ENCODE measurements at regions not wholly inside any gene's neighbourhood (a gene's known extent, or its start where the extent isn't known, plus 50 kb on each side); places are given as distances from the start of the nearest gene placed in this dataset.
A peak's percentile ranks its signal among the peaks of the same experiment; 100 is the strongest.

GRCh38 chr10:10780746-10781145, 236.9 kb upstream of the CELF2 start:
- H3K27ac ChIP-seq (ENCODE audit: low read depth, low read length): no peak overlapping the region
- WGBS, 3 donors: 75 to 85% (median 80%) methylated on average over 3 of the region's 3 CpGs

- no peak overlapping the region for H3K27ac ChIP-seq (ENCODE audit: low read depth, low read length)
- 77 to 90% (median 88%) methylated on average over 5 of the region's 5 CpGs for WGBS, 3 donors
These were observed 235.1 kb upstream of the CELF2 start for GRCh38 chr10:10782603-10783002.

GRCh38 chr10:10785627-10786026, 232.0 kb upstream of the CELF2 start:
- H3K27ac ChIP-seq (ENCODE audit: low read depth, low read length): no peak overlapping the region

GRCh38 chr10:10786109-10787090, 231.3 kb upstream of the CELF2 start:
- WGBS, 3 donors: 58 to 75% (median 62%) methylated on average over 7 of the region's 7 CpGs
- H3K27ac ChIP-seq (ENCODE audit: low read depth, low read length): no peak overlapping the region

GRCh38 chr10:10787586-10787985, 230.1 kb upstream of the CELF2 start:
- H3K27ac ChIP-seq (ENCODE audit: low read depth, low read length): no peak overlapping the region
- WGBS, 3 donors: 56 to 60% (median 59%) methylated on average over 4 of the region's 4 CpGs

- no peak overlapping the region for H3K27ac ChIP-seq (ENCODE audit: low read depth, low read length)
- 25 to 67% (median 31%) methylated on average over 4 of the region's 4 CpGs for WGBS, 3 donors
These were observed 228.9 kb upstream of the CELF2 start for GRCh38 chr10:10788761-10789160.

GRCh38 chr10:10791869-10792268, 225.8 kb upstream of the CELF2 start:
- no peak overlapping the region for H3K27ac ChIP-seq (ENCODE audit: low read depth, low read length)

GRCh38 chr10:10792681-10793080, 225.0 kb upstream of the CELF2 start:
- 27 to 43% (median 39%) methylated on average over 3 of the region's 3 CpGs for WGBS, 3 donors
- H3K27ac ChIP-seq (ENCODE audit: low read depth, low read length): no peak overlapping the region

More at GRCh38 chr10:10791869-10792268, 225.8 kb upstream of the CELF2 start:
- WGBS, 3 donors: 24 to 62% (median 54%) methylated on average over 3 of the region's 3 CpGs

GRCh38 chr10:10794046-10794445, 223.6 kb upstream of the CELF2 start:
- WGBS, 3 donors: 81 to 91% (median 86%) methylated on average over 8 of the region's 8 CpGs

GRCh38 chr10:10794791-10795191, 222.9 kb upstream of the CELF2 start:
- 67 to 76% (median 71%) methylated on average over 5 of the region's 5 CpGs for WGBS, 3 donors
- no peak overlapping the region for H3K27ac ChIP-seq (ENCODE audit: low read depth, low read length)

More at GRCh38 chr10:10794046-10794445, 223.6 kb upstream of the CELF2 start:
- no peak overlapping the region for H3K27ac ChIP-seq (ENCODE audit: low read depth, low read length)

- H3K27ac ChIP-seq (ENCODE audit: low read depth, low read length): no peak overlapping the region
- 46 to 62% (median 55%) methylated on average over 8 of the region's 8 CpGs for WGBS, 3 donors
These were observed 221.5 kb upstream of the CELF2 start for GRCh38 chr10:10796061-10796773.

- H3K27ac ChIP-seq (ENCODE audit: low read depth, low read length): no peak overlapping the region
- WGBS, 3 donors: 22 to 46% (median 37%) methylated on average over 6 of the region's 6 CpGs
These were observed 220.8 kb upstream of the CELF2 start for GRCh38 chr10:10796774-10797415.

- no peak overlapping the region for H3K27ac ChIP-seq (ENCODE audit: low read depth, low read length)
- 43 to 55% (median 47%) methylated on average over 8 of the region's 8 CpGs for WGBS, 3 donors
These were observed 220.2 kb upstream of the CELF2 start for GRCh38 chr10:10797513-10797912.

- peak overlapping the region; percentile 48 for H3K27ac ChIP-seq (ENCODE audit: low read depth, low read length)
- WGBS, 3 donors: 28 to 56% (median 31%) methylated on average over 19 to 20 of the region's 20 CpGs
These were observed 219.4 kb upstream of the CELF2 start for GRCh38 chr10:10798102-10798863.

- 57 to 69% (median 60%) methylated on average over 7 of the region's 7 CpGs for WGBS, 3 donors
These were observed 218.8 kb upstream of the CELF2 start for GRCh38 chr10:10798864-10799192.

GRCh38 chr10:10800961-10801360, 216.7 kb upstream of the CELF2 start:
- no peak overlapping the region for H3K27ac ChIP-seq (ENCODE audit: low read depth, low read length)
- WGBS, 3 donors: 66 to 79% (median 75%) methylated on average over 3 of the region's 3 CpGs

More at GRCh38 chr10:10798864-10799192, 218.8 kb upstream of the CELF2 start:
- no peak overlapping the region for H3K27ac ChIP-seq (ENCODE audit: low read depth, low read length)

GRCh38 chr10:10803278-10803677, 214.4 kb upstream of the CELF2 start:
- 41 to 51% (median 45%) methylated on average over 1 of the region's 1 CpG for WGBS, 3 donors

GRCh38 chr10:10804061-10804460, 213.6 kb upstream of the CELF2 start:
- no peak overlapping the region for H3K27ac ChIP-seq (ENCODE audit: low read depth, low read length)

More at GRCh38 chr10:10803278-10803677, 214.4 kb upstream of the CELF2 start:
- no peak overlapping the region for H3K27ac ChIP-seq (ENCODE audit: low read depth, low read length)

All from adipose tissue (tissue), 3 donors.